HG03135 (cell line): ENCODE measurements at regions not wholly inside any gene's neighbourhood (a gene's known extent, or its start where the extent isn't known, plus 50 kb on each side); places are given as distances from the start of the nearest gene placed in this dataset.

ENCODE experiments used
- ATAC-seq: cut with Tn5 transposase; IDR thresholded peaks from one replicate; pipeline ENCODE4 v1.9.1; 2021; ENCODE audit warnings: mild to moderate bottlenecking, moderate library complexity; ENCODE audit not compliant: unreplicated experiment

GRCh38 chr14:55927028-55927427, 191.2 kb upstream of the PELI2 start:
- ATAC-seq = no peak

GRCh38 chr14:55928276-55928675, 189.9 kb upstream of the PELI2 start:
- ATAC-seq = no peak

GRCh38 chr14:55929136-55929535, 189.1 kb upstream of the PELI2 start:
- no peak for ATAC-seq

GRCh38 chr14:55930016-55930784, 188.0 kb upstream of the PELI2 start:
- no peak for ATAC-seq

- no peak for ATAC-seq
Measured at GRCh38 chr14:55936691-55937090, 181.5 kb upstream of the PELI2 start.

GRCh38 chr14:55938249-55938791, 179.9 kb upstream of the PELI2 start:
- ATAC-seq = no peak

- no peak for ATAC-seq
Measured at GRCh38 chr14:55942076-55942654, 176.0 kb upstream of the PELI2 start.

GRCh38 chr14:55942826-55943225, 175.4 kb upstream of the PELI2 start:
- no peak for ATAC-seq

GRCh38 chr14:55944757-55945156, 173.5 kb upstream of the PELI2 start:
- ATAC-seq = no peak

GRCh38 chr14:55946231-55946630, 172.0 kb upstream of the PELI2 start:
- no peak for ATAC-seq

- no peak for ATAC-seq
Measured at GRCh38 chr14:55948399-55948798, 169.8 kb upstream of the PELI2 start.

- ATAC-seq = no peak
Measured at GRCh38 chr14:55949708-55950107, 168.5 kb upstream of the PELI2 start.

GRCh38 chr14:55950135-55950534, 168.1 kb upstream of the PELI2 start:
- ATAC-seq = no peak

- no peak for ATAC-seq
Measured at GRCh38 chr14:55951341-55952206, 166.6 kb upstream of the PELI2 start.

- ATAC-seq = no peak
Measured at GRCh38 chr14:55954108-55954507, 164.1 kb upstream of the PELI2 start.

GRCh38 chr14:55955175-55955574, 163.0 kb upstream of the PELI2 start:
- ATAC-seq = no peak

- ATAC-seq = no peak
Measured at GRCh38 chr14:55957950-55958349, 160.3 kb upstream of the PELI2 start.

- ATAC-seq = no peak
Measured at GRCh38 chr14:55963295-55963694, 154.9 kb upstream of the PELI2 start.

- ATAC-seq = no peak
Measured at GRCh38 chr14:55964091-55964490, 154.1 kb upstream of the PELI2 start.

GRCh38 chr14:55964821-55965220, 153.4 kb upstream of the PELI2 start:
- no peak for ATAC-seq

- no peak for ATAC-seq
Measured at GRCh38 chr14:55965851-55966250, 152.4 kb upstream of the PELI2 start.
